ENCODE measurements at regions not wholly inside any gene's neighbourhood (a gene's known extent, or its start where the extent isn't known, plus 50 kb on each side); places are given as distances from the start of the nearest gene placed in this dataset.

DNA sequence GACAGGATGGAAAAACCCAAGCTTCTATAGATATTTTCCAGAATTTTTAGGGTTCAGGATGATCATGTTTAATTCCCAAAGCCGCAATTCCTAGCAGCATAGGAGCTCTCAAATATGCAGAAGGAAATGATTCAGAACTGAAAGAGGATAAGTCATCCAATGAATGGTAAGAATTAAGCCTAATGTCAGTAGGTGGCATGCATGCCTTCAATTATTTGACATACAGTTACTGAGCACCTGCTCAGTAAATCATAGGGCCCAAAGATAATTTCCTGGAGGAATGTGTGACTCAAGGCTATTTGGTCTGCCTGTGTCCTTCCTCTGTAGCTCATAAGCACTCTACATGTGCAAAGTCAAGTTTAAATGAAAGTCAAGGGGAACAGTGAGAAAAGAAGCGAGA is 116.8 kb upstream of the SLC38A4 start:
- Histone ChIP-seq H3K36me3 (replicated peaks) (no peaks in the 10 kb centered on the region), H3K4me3 (no peak overlapping the region), H3K4me1 (no peaks in the 10 kb centered on the region), H3K27me3 (ENCODE audit: low read depth) (no peaks in the 10 kb centered on the region), H3K9me3 (no peaks in the 10 kb centered on the region)
- no peak for DNase-seq (ENCODE audit: low spot score in 2 of 2)
- in situ Hi-C loops (cut with MboI; ENCODE audit: low sequenced_read_pairs): no loop called here

DNA sequence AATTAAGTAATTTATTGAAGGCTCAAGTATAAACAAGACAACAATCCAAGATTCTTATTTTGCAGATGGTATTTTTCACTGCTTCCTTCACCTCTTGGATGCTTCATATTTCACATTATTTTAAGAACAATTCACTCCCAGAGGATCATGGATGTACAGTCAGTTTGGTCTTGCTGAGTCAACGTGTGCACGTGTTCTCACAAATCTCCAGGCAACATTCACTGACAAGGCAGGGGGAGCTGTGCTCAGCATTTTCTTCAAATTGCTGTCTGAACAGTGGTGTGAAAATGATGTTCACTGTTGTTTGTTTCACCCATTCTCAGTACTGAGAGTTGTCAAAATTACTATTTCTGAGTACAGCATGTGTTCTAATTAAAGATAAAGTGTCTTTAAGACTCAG is 118.3 kb upstream of the SLC38A4 start:
- Histone ChIP-seq H3K9me3 (no peaks in the 10 kb centered on the region), H3K4me1 (no peaks in the 10 kb centered on the region), H3K27me3 (ENCODE audit: low read depth) (no peaks in the 10 kb centered on the region), H3K36me3 (replicated peaks) (no peaks in the 10 kb centered on the region), H3K4me3 (no peak overlapping the region)
- in situ Hi-C loops (cut with MboI; ENCODE audit: low sequenced_read_pairs): no loop called here
- DNase-seq (ENCODE audit: low spot score in 2 of 2): no peak

DNA sequence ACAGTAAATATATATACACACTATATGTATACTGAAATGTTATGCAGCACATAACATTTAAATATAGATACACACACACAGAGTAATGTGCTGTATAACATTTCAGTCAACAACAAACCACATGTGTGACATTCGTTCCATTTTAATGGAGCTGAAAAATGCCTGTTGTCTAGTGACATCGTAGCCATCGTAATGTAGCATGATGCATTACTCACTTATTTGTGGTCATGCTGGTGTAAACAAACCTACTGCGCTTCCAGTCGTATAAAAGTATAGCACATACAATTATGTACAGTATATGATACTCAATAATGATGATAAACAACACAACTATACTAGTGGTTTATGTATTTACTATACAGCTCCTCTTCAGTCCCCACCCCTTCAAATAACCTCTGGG is 119.0 kb upstream of the SLC38A4 start:
- in situ Hi-C loops (cut with MboI; ENCODE audit: low sequenced_read_pairs): no loop called here
- H3K4me1 ChIP-seq: no peaks in the 10 kb centered on the region
- DNase-seq (ENCODE audit: low spot score in 2 of 2): no peak
- H3K36me3 ChIP-seq (replicated peaks): no peaks in the 10 kb centered on the region
- no peaks in the 10 kb centered on the region for H3K9me3 ChIP-seq
- no peak overlapping the region for H3K4me3 ChIP-seq
- no peaks in the 10 kb centered on the region for H3K27me3 ChIP-seq (ENCODE audit: low read depth)

DNA sequence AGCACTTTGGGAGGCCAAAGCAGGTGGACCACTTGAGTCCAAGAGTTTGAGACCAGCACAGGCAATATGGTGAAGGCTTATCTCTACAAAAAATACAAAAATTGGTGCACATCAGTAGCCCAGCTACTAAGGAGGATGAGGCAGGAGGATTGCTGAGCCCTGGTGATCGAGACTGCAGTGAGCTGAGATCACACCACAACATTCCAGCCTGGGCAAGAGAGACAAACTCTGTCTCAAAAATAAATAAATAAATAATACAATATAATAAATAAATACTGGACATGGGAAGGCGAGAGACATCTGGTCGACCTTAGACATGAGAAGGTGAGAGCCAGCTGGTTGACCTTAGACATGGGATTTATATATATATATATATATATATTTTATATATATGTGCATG is 119.8 kb upstream of the SLC38A4 start:
- no peaks in the 10 kb centered on the region for H3K36me3 ChIP-seq (replicated peaks)
- no peaks in the 10 kb centered on the region for H3K27me3 ChIP-seq (ENCODE audit: low read depth)
- no peaks in the 10 kb centered on the region for H3K9me3 ChIP-seq
- in situ Hi-C loops (cut with MboI; ENCODE audit: low sequenced_read_pairs): no loop called here
- no peak for DNase-seq (ENCODE audit: low spot score in 2 of 2)
- H3K4me3 ChIP-seq: no peak overlapping the region
- H3K4me1 ChIP-seq: no peaks in the 10 kb centered on the region

DNA sequence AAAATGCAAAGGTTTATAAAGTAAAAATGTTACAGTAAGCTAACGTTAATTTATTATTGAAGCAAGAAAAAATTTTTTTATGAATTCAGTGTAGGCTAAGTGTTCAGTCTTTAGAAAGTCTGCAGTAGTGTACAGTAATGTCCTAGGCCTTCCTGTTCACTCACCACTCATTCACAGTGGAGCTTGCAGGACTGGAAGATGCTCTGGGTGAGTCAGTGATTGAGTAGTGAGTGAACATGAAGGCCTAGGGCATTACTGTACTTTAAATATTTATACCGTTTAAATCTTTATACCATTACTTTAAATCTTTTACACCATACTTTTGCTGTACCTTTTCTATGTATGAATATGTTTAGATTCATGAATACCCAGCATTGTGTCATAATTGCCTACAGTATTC is 120.3 kb upstream of the SLC38A4 start:
- Histone ChIP-seq H3K4me3 (no peak overlapping the region), H3K36me3 (replicated peaks) (no peaks in the 10 kb centered on the region), H3K4me1 (no peaks in the 10 kb centered on the region), H3K27me3 (ENCODE audit: low read depth) (no peaks in the 10 kb centered on the region), H3K9me3 (no peaks in the 10 kb centered on the region)
- no peak for DNase-seq (ENCODE audit: low spot score in 2 of 2)
- in situ Hi-C loops (cut with MboI; ENCODE audit: low sequenced_read_pairs): no loop called here

DNA sequence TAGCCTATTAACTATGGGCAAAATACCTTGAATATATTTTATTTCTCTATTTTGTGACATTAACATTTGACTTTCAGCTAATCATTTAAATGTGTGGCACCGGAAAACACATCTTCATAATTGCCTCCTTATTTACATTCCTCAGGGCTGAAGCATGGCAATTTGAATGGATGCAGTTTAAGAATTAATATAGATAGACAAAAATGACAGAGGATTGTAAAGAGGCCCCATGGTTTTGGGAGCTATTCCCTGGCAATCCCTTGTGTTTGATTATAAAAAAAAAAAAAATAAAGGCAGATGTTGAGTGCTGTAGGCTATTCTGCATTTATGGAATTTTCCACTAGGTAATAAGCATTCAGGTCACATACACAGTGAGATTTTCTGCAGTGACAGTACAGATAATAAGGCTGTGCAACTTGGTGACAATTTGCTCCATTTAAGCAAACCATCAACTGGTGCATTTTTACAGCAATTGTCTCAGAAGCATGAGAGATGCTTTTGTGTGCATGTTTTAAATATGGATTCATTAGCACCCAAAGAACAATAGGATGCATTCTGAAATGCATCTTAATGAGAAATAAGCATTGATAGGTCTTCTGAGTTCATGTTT is 123.2 kb upstream of the SLC38A4 start:
- DNase-seq (ENCODE audit: low spot score in 2 of 2): no peak
- no peaks in the 10 kb centered on the region for H3K4me1 ChIP-seq
- in situ Hi-C loops (cut with MboI; ENCODE audit: low sequenced_read_pairs): no loop called here
- no peaks in the 10 kb centered on the region for H3K27me3 ChIP-seq (ENCODE audit: low read depth)
- no peaks in the 10 kb centered on the region for H3K9me3 ChIP-seq
- H3K4me3 ChIP-seq: no peak overlapping the region
- no peaks in the 10 kb centered on the region for H3K36me3 ChIP-seq (replicated peaks)

DNA sequence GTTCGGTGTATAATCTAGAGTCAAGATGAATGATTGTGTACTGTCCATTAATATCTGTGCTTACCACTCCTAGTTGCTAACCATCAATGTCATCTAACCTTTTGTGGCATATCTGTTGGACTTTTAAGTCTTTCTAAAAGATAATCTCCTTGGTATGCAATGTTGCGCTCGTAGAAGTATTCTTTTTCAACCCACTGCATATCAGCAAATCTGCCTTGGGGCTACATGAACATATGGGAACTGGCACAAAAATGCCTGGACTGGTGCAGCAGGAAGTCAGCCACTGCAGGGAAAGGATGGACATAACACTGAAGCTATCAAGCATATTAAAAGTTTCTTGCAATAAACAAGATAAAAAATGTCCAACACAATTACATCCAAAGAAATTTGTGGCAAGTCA is 124.3 kb upstream of the SLC38A4 start:
- H3K4me1 ChIP-seq: no peaks in the 10 kb centered on the region
- H3K27me3 ChIP-seq (ENCODE audit: low read depth): no peaks in the 10 kb centered on the region
- no peak overlapping the region for H3K4me3 ChIP-seq
- H3K9me3 ChIP-seq: no peaks in the 10 kb centered on the region
- in situ Hi-C loops (cut with MboI; ENCODE audit: low sequenced_read_pairs): no loop called here
- H3K36me3 ChIP-seq (replicated peaks): no peaks in the 10 kb centered on the region
- DNase-seq (ENCODE audit: low spot score in 2 of 2): no peak

DNA sequence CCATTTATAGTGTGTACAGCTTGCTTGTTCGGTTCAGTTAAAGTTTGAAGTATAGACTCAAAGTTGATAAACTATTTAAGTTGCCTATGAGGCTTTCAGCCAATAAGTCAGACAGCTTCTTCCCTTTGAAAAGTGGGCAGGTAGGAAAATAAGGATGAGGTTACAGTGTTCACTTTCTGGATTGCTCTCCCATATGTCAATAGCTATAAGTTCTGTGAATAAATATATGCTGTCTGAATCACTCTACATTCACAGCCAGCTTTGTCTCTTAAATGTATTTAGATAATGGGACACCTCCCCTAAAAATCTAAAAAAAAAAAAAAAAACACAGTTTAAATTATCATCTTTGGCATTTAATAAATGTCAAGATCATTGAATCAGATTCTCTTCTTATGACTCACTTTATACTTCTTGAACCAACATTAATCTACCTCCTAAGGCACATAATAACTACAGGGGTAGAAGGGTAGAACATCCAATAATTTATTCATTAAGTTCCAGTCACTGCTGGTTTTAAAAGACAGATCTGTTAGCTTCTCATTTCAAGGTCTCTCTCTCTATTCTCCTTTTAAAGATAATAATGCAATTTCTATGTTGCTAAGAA is 126.4 kb upstream of the PCED1B start:
- Histone ChIP-seq H3K4me3 (no peak overlapping the region), H3K36me3 (replicated peaks) (no peaks in the 10 kb centered on the region), H3K4me1 (no peaks in the 10 kb centered on the region), H3K9me3 (no peaks in the 10 kb centered on the region), H3K27me3 (ENCODE audit: low read depth) (no peaks in the 10 kb centered on the region)
- no peak for DNase-seq (ENCODE audit: low spot score in 2 of 2)
- in situ Hi-C loops (cut with MboI; ENCODE audit: low sequenced_read_pairs): no loop called here

DNA sequence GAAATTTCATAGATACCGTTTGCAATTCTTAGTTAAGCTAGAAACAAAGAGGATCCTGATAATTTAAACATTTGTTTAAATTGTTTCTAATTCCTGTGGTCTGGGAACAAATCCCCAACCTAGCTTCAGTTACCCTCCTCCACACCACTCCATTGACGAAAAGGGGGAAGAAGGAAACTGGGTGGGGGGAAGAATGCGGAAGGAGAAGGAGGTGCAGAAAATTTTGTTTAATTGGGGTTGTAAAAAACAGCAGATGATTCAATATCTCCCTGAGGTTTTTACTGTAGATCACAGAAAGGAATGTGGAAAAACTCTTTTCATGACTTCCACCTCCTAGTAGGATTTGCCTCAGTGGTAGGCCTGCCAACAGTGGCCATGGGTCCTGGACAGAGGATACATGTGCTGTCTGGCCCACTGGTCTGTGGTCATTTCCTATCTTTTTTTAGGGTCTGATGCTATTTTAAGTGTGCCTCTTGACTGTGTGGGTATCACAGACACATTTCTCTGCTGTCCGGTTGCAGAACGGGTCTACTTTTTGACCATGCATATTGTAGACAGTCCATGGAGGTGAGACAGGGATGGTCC is 122.9 kb upstream of the PCED1B start:
- in situ Hi-C loops (cut with MboI; ENCODE audit: low sequenced_read_pairs): no loop called here
- Histone ChIP-seq H3K27me3 (ENCODE audit: low read depth) (no peaks in the 10 kb centered on the region), H3K9me3 (no peaks in the 10 kb centered on the region), H3K36me3 (replicated peaks) (no peaks in the 10 kb centered on the region), H3K4me1 (no peaks in the 10 kb centered on the region), H3K4me3 (no peak overlapping the region)
- no peak for DNase-seq (ENCODE audit: low spot score in 2 of 2)

DNA sequence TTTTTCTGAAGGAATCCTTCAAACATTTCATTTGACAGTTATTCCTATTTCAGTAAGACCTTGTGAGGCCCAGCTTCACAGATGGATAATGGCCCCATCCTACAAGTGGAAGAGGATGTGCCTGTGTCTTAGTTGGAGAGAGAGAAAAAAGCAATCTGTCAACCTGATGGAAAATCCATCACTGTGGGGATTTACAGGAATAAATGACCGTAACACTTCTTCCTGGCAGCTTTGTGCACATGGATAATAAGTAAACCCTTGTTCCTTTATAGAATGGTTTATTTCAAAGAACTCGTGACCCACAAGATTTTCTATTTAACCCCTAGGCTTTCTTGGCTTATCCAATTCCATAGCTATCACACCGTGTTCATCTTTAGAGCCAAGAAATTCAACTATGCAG is 121.4 kb upstream of the PCED1B start:
- no peaks in the 10 kb centered on the region for H3K27me3 ChIP-seq (ENCODE audit: low read depth)
- H3K9me3 ChIP-seq: no peaks in the 10 kb centered on the region
- H3K4me3 ChIP-seq: no peak overlapping the region
- no peaks in the 10 kb centered on the region for H3K36me3 ChIP-seq (replicated peaks)
- H3K4me1 ChIP-seq: no peaks in the 10 kb centered on the region
- in situ Hi-C loops (cut with MboI; ENCODE audit: low sequenced_read_pairs): no loop called here
- no peak for DNase-seq (ENCODE audit: low spot score in 2 of 2)

DNA sequence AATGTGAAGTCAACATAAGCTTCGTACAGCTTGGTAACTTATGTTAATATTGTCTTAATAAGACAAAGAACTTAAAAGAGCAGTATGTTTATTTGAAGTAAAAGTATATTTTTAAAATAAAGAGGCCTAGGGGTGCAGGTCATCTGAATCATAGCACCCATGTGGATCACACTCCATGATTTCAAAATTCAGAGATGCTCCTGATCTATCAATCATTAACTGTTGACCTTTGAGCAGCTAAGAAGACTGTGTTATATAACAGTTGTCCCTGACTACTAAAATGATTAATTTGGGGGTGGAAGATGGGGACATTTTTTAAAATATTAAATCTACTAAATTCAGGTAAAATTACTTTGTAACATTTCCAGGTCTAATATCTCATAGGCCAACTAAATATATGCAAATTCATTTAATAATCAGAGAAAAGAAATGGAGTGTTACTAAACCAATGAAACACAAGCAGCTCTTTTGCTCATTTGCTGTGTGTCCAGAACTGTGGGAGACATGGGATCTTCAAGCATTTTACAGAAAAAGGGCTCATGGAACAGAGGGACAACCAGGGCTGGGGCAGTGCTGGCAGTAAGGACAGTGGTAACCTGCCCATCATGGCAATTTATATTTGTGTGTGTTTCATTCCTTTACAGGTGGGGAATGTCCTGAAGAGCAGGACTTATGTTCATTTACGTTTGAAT is 120.7 kb upstream of the PCED1B start:
- Histone ChIP-seq H3K4me3 (no peak overlapping the region), H3K9me3 (no peaks in the 10 kb centered on the region), H3K36me3 (replicated peaks) (no peaks in the 10 kb centered on the region), H3K4me1 (no peaks in the 10 kb centered on the region), H3K27me3 (ENCODE audit: low read depth) (no peaks in the 10 kb centered on the region)
- no peak for DNase-seq (ENCODE audit: low spot score in 2 of 2)
- in situ Hi-C loops (cut with MboI; ENCODE audit: low sequenced_read_pairs): no loop called here

DNA sequence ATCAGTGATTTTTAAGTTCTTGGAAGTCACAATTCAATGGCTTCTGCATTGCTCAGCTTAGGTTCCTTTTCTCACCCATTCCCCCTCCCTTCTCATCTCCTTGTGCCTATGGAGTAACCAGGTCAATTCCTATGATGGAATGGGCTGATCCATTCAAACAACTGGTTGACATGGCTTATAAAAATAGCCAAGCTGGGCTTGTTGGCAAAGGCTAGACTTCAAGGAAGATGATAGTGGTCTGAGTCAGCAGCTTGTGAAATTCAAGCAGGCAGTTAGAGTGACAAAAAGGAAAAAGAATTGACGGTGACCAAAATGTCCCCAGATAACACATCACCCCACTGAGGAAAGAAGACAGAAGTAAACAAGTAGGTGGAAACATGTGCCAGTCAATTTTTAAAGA is 119.9 kb upstream of the PCED1B start:
- in situ Hi-C loops (cut with MboI; ENCODE audit: low sequenced_read_pairs): no loop called here
- no peak overlapping the region for H3K4me3 ChIP-seq
- DNase-seq (ENCODE audit: low spot score in 2 of 2): no peak
- H3K27me3 ChIP-seq (ENCODE audit: low read depth): no peaks in the 10 kb centered on the region
- H3K4me1 ChIP-seq: no peaks in the 10 kb centered on the region
- H3K9me3 ChIP-seq: no peaks in the 10 kb centered on the region
- H3K36me3 ChIP-seq (replicated peaks): no peaks in the 10 kb centered on the region

DNA sequence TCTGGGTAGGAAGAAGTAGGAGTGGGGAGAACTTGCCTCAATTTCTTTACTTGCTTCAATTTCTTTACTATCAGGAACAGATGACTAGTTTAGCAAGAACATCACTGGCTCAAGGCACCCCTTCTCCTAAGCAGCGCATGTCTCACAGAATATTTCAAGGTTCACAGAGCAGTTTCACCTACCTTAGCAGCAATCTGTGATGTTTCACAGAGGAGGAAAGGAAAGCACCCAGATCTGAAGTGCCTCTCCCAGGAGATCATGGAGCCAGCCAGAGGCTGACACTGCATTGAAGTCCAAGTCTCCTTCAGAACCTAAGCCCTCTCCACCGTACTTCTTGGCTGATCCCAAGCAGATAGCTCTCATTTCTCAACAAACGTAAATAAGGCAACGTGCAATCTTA is 118.7 kb upstream of the PCED1B start:
- DNase-seq (ENCODE audit: low spot score in 2 of 2): no peak
- no peaks in the 10 kb centered on the region for H3K27me3 ChIP-seq (ENCODE audit: low read depth)
- no peaks in the 10 kb centered on the region for H3K9me3 ChIP-seq
- no peak overlapping the region for H3K4me3 ChIP-seq
- H3K4me1 ChIP-seq: no peaks in the 10 kb centered on the region
- in situ Hi-C loops (cut with MboI; ENCODE audit: low sequenced_read_pairs): no loop called here
- H3K36me3 ChIP-seq (replicated peaks): no peaks in the 10 kb centered on the region

DNA sequence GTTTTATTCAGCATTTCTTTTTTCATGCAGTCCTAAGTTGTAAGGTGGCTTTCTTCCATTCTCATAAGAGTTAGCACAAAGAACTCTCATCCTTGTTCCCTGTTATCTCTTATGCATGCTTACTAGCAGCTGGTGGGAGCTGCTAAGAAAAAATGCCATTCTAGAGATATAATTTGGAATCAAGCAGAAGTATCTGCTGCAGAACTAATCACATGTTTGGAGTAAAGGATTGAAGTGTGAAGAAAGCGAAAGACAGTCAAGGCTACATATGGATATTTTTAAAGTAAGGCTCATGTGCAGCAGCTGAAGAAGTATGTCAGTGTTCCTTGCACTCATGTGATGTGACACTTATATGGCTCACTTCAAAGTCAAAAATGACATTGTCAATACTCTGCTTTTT is 116.2 kb upstream of the PCED1B start:
- no peaks in the 10 kb centered on the region for H3K9me3 ChIP-seq
- H3K36me3 ChIP-seq (replicated peaks): no peaks in the 10 kb centered on the region
- no peak for DNase-seq (ENCODE audit: low spot score in 2 of 2)
- in situ Hi-C loops (cut with MboI; ENCODE audit: low sequenced_read_pairs): no loop called here
- no peaks in the 10 kb centered on the region for H3K4me1 ChIP-seq
- no peak overlapping the region for H3K4me3 ChIP-seq
- H3K27me3 ChIP-seq (ENCODE audit: low read depth): no peaks in the 10 kb centered on the region
